ENCODE measurements at regions not wholly inside any gene's neighbourhood (a gene's known extent, or its start where the extent isn't known, plus 50 kb on each side); places are given as distances from the start of the nearest gene placed in this dataset.

- no peaks in the 10 kb centered on the region for H3K36me3 ChIP-seq (ENCODE audit: low read depth, low read length)
- H3K9ac ChIP-seq (ENCODE audit: low read length): no peak overlapping the region
- H3K4me1 ChIP-seq (ENCODE audit: insufficient read depth, low read length): no peaks in the 10 kb centered on the region
- CTCF ChIA-PET: no interaction called here
- no peaks in the 10 kb centered on the region for H3K9me2 ChIP-seq (replicated peaks; ENCODE audit: low read length)
- intact Hi-C loops (cut with micrococcal nuclease): no loop called here
- POLR2A ChIA-PET (ENCODE audit: unreplicated experiment): no interaction called here
- H3K79me2 ChIP-seq (ENCODE audit: low read length): no peaks in the 10 kb centered on the region
- no peak overlapping the region for H3K4me2 ChIP-seq (ENCODE audit: low read length)
- peaks cover 28% of the 10 kb centered on the region for H3K9me3 ChIP-seq (ENCODE audit: low read length)
- DNase-seq (no peak), ATAC-seq (no peak)
- no peak overlapping the region for H2AFZ ChIP-seq (ENCODE audit: low read length)
- BruUV-seq (replicated peaks): no TSS peak
- H3K27me3 ChIP-seq (ENCODE audit: low read length): no peaks in the 10 kb centered on the region
- no peak overlapping the region for H3K27ac ChIP-seq (ENCODE audit: low read length)
- no peak overlapping the region for H3K4me3 ChIP-seq (ENCODE audit: low read length)
- no peaks in the 10 kb centered on the region for H3F3A ChIP-seq (ENCODE audit: low read length, unreplicated experiment)
- no peaks in the 10 kb centered on the region for H4K20me1 ChIP-seq (ENCODE audit: low read length)
- no peak for TF ChIP-seq CTCF (conservative IDR thresholded peaks at IDR 0.05; ENCODE audit: low read depth, low read length)
- TF ChIP-seq EZH2 (IDR thresholded peaks at IDR 0.05; ENCODE audit: low read length, unreplicated experiment): no peak
- no peak for TF ChIP-seq EZH2phosphoT487 (IDR thresholded peaks at IDR 0.05; ENCODE audit: borderline replicate concordance, low read length)
Observed at GRCh38 chr20:40010483-40010882, 678.6 kb downstream of the MAFB start.

- H3K27me3 ChIP-seq (ENCODE audit: low read length): no peaks in the 10 kb centered on the region
- DNase-seq (no peak), ATAC-seq (no peak)
- H3K36me3 ChIP-seq (ENCODE audit: low read depth, low read length): no peaks in the 10 kb centered on the region
- TF ChIP-seq EZH2 (IDR thresholded peaks at IDR 0.05; ENCODE audit: low read length, unreplicated experiment) (no peak), CTCF (conservative IDR thresholded peaks at IDR 0.05; ENCODE audit: low read depth, low read length) (no peak), EZH2phosphoT487 (IDR thresholded peaks at IDR 0.05; ENCODE audit: borderline replicate concordance, low read length) (no peak)
- no peaks in the 10 kb centered on the region for H4K20me1 ChIP-seq (ENCODE audit: low read length)
- no peaks in the 10 kb centered on the region for H3K79me2 ChIP-seq (ENCODE audit: low read length)
- ChIA-PET POLR2A (ENCODE audit: unreplicated experiment) (no interaction called here), CTCF (no interaction called here)
- H2AFZ ChIP-seq (ENCODE audit: low read length): no peak overlapping the region
- H3K9ac ChIP-seq (ENCODE audit: low read length): no peak overlapping the region
- no peak overlapping the region for H3K4me3 ChIP-seq (ENCODE audit: low read length)
- no peaks in the 10 kb centered on the region for H3K9me2 ChIP-seq (replicated peaks; ENCODE audit: low read length)
- H3K9me3 ChIP-seq (ENCODE audit: low read length): peaks cover 32% of the 10 kb centered on the region
- intact Hi-C loops (cut with micrococcal nuclease): no loop called here
- no peak overlapping the region for H3K4me2 ChIP-seq (ENCODE audit: low read length)
- BruUV-seq (replicated peaks): no TSS peak
- no peaks in the 10 kb centered on the region for H3F3A ChIP-seq (ENCODE audit: low read length, unreplicated experiment)
- no peak overlapping the region for H3K27ac ChIP-seq (ENCODE audit: low read length)
- no peaks in the 10 kb centered on the region for H3K4me1 ChIP-seq (ENCODE audit: insufficient read depth, low read length)
Observed at GRCh38 chr20:40009542-40009941, 679.5 kb downstream of the MAFB start.

- no TSS peak for BruUV-seq (replicated peaks)
- DNase-seq (no peak), ATAC-seq (no peak)
- no peak overlapping the region for H3K9ac ChIP-seq (ENCODE audit: low read length)
- no peaks in the 10 kb centered on the region for H3K79me2 ChIP-seq (ENCODE audit: low read length)
- TF ChIP-seq CTCF (conservative IDR thresholded peaks at IDR 0.05; ENCODE audit: low read depth, low read length): no peak
- no peak for TF ChIP-seq EZH2 (IDR thresholded peaks at IDR 0.05; ENCODE audit: low read length, unreplicated experiment)
- TF ChIP-seq EZH2phosphoT487 (IDR thresholded peaks at IDR 0.05; ENCODE audit: borderline replicate concordance, low read length): no peak
- H3F3A ChIP-seq (ENCODE audit: low read length, unreplicated experiment): no peaks in the 10 kb centered on the region
- H3K4me1 ChIP-seq (ENCODE audit: insufficient read depth, low read length): no peaks in the 10 kb centered on the region
- H3K9me2 ChIP-seq (replicated peaks; ENCODE audit: low read length): no peaks in the 10 kb centered on the region
- peaks cover 30% of the 10 kb centered on the region for H3K9me3 ChIP-seq (ENCODE audit: low read length)
- no peaks in the 10 kb centered on the region for H3K36me3 ChIP-seq (ENCODE audit: low read depth, low read length)
- no peak overlapping the region for H3K4me3 ChIP-seq (ENCODE audit: low read length)
- intact Hi-C loops (cut with micrococcal nuclease): no loop called here
- no peaks in the 10 kb centered on the region for H3K27me3 ChIP-seq (ENCODE audit: low read length)
- no peak overlapping the region for H3K4me2 ChIP-seq (ENCODE audit: low read length)
- H4K20me1 ChIP-seq (ENCODE audit: low read length): no peaks in the 10 kb centered on the region
- CTCF ChIA-PET: no interaction called here
- POLR2A ChIA-PET (ENCODE audit: unreplicated experiment): no interaction called here
- no peak overlapping the region for H3K27ac ChIP-seq (ENCODE audit: low read length)
- H2AFZ ChIP-seq (ENCODE audit: low read length): no peak overlapping the region
Observed at GRCh38 chr20:40008177-40008576, 680.9 kb downstream of the MAFB start.
